Activated T-cell treated with anti-CD3 and anti-CD28 coated beads, Interleukin-2, amount 50 U/mL, for 24 hours (primary cell): ENCODE measurements at regions not wholly inside any gene's neighbourhood (a gene's known extent, or its start where the extent isn't known, plus 50 kb on each side); places are given as distances from the start of the nearest gene placed in this dataset.

ENCODE experiments used
- DNase-seq: peaks from one replicate; pipeline ENCODE4 v3.0.0-alpha.2; 2020
- H3K27ac Mint-ChIP-seq: 2 replicates; pipeline ENCODE4 v1.8.0; 2020; ENCODE audit warnings: mild to moderate bottlenecking, mixed read lengths
- H3K27me3 Mint-ChIP-seq: 2 replicates; pipeline ENCODE4 v1.8.0; 2020; ENCODE audit warnings: mixed read lengths
- H3K36me3 Mint-ChIP-seq: 2 replicates; pipeline ENCODE4 v1.8.0; 2020; ENCODE audit warnings: low read depth, mixed read lengths
- H3K4me1 Mint-ChIP-seq: 2 replicates; pipeline ENCODE4 v1.8.0; 2020; ENCODE audit warnings: low read depth, mixed read lengths
- H3K4me3 Mint-ChIP-seq: 2 replicates; pipeline ENCODE4 v1.8.0; 2020; ENCODE audit warnings: mild to moderate bottlenecking, moderate library complexity, mixed read lengths
- H3K9me3 Mint-ChIP-seq: 2 replicates; pipeline ENCODE4 v1.8.0; 2020; ENCODE audit warnings: mixed read lengths

DNA sequence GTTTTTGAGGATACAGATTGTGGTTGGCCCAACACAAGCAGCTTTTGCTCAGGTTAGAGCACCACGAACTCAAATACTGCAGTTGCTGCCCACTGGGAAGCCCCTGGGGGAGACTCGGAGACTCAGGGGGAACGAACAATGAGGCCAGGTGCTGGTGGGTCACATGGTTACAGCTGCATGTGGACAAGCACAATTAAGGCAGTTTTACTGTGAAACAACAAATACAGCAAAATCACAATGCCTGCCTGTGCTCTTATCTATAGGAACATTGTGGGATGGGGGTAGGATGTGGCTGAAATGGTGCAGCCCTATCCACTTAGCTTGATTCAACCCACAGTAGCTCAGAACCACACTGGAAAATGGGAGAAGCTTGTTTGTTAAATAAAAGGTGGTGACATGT is 119.7 kb upstream of the SPATA13 start:
- Mint-ChIP-seq H3K27me3 (no peaks in the 10 kb centered on the region), H3K27ac (no peak overlapping the region), H3K4me1 (peaks cover 14% of the 10 kb centered on the region), H3K9me3 (no peaks in the 10 kb centered on the region), H3K4me3 (no peak overlapping the region), H3K36me3 (no peaks in the 10 kb centered on the region)
- no peak for DNase-seq

DNA sequence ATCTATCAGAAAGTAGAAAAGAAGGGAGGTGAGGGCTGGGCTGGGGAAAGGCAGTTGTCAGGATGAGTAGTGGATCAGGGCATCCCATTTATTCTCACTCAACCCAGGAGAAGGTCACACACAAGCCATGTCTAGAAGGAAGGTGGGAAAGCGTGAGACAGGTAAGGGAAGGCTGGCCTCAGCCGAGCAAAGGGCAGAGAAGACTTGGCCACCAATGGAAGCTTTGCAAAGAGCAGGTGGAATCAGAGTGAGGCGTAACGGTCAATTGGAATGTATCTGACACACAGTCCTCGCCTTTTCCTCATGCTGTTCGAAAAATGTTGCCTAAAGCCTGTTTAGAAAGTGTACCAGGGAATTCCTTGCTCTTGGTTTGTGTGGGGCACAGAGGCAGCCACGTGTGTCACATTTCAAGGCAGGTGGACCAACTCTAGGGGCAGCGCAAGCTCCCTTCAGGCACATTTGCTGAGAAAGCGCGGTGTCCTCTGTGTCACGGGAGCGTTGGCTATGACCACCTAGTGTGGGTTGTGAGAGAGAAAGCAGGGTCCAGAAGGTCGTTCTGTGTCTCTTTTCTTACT is 118.8 kb upstream of the SPATA13 start:
- Mint-ChIP-seq H3K4me1 (peaks cover 14% of the 10 kb centered on the region), H3K36me3 (no peaks in the 10 kb centered on the region), H3K27ac (no peak overlapping the region), H3K9me3 (peaks cover 4% of the 10 kb centered on the region), H3K4me3 (no peak overlapping the region), H3K27me3 (no peaks in the 10 kb centered on the region)
- DNase-seq, result no peak

DNA sequence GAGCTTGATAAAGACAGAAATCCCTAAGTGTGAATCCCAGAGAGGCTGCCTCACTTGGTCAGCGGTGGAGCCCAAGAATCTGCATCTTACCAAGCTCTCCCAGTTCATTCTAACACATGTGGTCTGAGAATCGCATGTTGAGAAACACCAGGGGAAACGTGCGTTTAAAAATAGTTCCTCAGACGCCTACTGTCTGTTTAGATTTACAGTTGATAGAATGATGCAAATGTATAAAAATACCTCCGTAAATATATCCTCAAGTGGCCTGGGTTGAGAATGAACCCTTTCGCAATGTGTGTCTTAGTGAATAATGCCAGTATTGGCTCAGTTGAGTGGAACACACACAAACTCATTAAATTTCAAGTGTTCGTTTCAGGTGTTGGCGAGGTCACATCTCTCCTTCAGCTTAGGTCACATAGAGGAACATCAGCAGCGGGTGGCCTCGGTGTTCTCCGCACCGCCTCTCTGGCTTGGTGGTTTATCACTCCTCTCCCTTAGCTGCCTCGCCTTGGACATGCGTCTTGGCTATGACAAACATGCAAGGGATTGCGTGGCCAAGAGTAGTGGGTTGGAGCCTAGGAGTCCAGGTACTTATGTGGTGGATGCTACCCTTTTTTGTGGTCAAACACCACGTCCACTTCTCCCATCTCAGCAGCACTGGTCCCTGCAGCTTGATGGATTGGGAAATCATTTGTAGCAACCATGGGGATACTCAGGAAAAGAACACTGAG is 117.6 kb upstream of the SPATA13 start:
- Mint-ChIP-seq H3K9me3 (peaks cover 10% of the 10 kb centered on the region), H3K4me3 (no peak overlapping the region), H3K27me3 (no peaks in the 10 kb centered on the region), H3K27ac (no peak overlapping the region), H3K36me3 (no peaks in the 10 kb centered on the region), H3K4me1 (peaks cover 14% of the 10 kb centered on the region)
- no peak for DNase-seq

DNA sequence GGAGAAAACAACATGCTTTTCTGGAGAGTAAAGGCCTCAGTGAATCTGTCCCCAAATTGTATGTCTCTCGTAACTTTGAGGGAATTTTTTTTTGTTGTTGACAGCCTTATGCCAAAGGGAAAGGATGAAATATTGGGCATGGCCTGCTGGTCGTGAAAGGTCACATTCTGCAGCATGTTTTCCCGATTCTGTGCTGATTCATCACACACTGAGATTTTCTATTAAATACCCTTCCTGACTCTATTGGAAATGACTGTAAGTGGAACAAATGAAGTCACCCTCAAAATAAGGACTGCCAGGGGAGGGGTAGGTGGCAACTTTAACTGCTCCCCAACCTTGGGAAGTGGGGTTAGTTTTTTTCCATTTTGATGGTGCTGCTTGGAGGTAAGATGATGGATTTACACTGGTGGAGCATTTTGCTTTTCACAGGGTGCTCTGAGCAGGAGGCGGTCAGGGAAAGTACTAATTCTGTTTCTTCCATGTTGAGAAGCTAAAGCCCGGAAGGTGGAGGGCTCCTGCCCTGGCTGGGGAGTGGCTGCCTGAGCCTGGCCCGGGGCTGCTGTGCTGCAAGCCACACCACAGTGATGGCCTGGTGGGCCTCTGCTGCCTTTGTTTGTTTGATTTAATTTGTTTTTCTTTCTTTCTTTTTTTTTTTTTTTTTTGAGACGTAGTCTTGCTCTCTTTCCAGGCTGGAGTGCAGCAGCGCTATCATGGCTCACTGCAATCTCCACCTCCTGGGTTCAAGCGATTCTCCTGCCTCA is 116.8 kb upstream of the SPATA13 start:
- peaks cover 10% of the 10 kb centered on the region for H3K9me3 Mint-ChIP-seq
- no peak overlapping the region for H3K27ac Mint-ChIP-seq
- H3K4me3 Mint-ChIP-seq, result no peak overlapping the region
- H3K27me3 Mint-ChIP-seq, result no peaks in the 10 kb centered on the region
- H3K36me3 Mint-ChIP-seq, result no peaks in the 10 kb centered on the region
- DNase-seq, result no peak
- peaks cover 8% of the 10 kb centered on the region for H3K4me1 Mint-ChIP-seq

DNA sequence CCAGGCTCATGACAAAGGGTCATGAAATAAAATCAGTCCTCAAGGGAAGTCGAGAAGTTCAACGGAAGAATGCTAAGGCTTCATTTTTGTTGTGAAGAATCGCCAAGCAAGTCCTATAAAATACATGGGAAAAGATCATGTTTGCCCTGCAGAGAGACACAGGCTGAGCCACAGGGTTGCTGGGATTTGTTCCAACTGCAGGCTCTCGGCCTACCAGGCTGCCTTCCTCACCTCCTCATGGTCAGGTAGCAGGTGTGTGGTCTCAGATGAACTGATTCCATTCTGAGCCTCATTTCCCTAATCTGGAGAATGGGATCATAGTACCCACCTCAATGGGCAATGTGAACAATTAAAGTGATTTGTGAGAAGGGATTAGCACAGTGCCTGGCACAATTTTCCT is 114.9 kb upstream of the SPATA13 start:
- no peak for DNase-seq
- Mint-ChIP-seq H3K4me1 (peaks cover 8% of the 10 kb centered on the region), H3K27me3 (peaks cover 6% of the 10 kb centered on the region), H3K36me3 (no peaks in the 10 kb centered on the region), H3K4me3 (no peak overlapping the region), H3K9me3 (peaks cover 10% of the 10 kb centered on the region), H3K27ac (no peak overlapping the region)

DNA sequence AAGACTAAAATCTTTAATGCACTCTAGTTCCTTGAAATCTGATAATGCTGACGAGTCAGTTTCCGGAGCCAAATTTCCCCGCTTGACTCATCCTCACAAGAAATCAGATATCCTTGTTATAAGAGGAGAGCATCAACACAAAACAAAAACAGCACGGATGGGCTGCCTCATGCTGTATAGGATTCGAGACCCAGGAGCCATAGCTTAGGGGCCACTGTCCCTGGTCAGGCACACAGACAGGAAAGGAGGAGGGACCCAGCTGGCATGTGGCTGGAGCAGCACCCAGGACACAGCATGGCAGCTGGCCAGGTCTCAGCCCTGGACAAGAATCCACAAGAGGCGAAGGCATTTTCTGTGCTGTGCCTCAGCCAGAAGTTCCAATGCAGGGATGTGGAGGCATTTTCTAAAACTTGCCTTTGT is 110.2 kb upstream of the SPATA13 start:
- Mint-ChIP-seq H3K4me3 (no peak overlapping the region), H3K36me3 (no peaks in the 10 kb centered on the region), H3K9me3 (peaks cover 10% of the 10 kb centered on the region), H3K4me1 (peaks cover 9% of the 10 kb centered on the region), H3K27me3 (peaks cover 25% of the 10 kb centered on the region), H3K27ac (no peak overlapping the region)
- DNase-seq, result no peak

DNA sequence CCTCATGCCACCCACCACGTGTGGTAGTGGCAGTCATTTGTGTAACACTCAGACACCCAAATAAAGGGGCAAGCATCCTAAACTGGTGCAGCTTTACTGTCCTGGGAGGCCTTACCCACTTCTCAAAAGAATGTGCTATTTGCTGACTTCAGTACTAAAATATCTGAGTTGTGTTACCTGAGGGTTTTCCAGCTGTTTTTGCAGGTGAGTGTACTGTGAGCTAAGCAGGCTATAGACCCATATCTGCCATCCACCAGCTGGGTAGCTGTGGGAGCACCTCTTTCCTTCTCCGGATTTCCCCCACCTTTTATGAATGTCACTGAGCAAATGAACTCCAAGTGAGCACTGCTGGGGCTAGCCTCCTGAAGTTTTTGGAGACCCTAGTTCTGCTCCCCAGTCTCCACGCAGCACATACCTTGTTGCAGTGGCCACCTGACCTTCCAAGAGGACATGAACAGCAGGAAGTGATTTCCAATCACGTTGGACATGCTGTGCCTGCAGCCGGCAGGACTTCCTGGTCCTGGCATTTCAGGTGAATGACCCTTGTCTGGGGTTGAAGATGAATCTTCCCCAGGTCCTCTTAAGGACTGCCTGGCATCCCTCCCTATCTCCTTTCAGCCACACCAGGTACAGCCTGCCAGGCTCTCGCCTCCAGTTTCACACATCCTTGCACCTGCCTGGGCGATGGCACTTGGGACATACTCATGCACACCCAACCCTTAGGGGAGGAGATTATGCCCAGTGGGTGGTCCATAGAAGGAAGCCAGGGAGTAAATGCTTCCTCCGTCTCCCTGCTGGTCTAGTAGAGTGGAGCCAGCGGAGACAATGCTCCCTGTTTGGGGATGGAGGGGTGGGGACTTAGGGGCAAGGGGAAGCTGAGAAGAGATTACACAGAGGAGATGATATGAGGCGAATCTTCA is 109.5 kb upstream of the SPATA13 start:
- peaks cover 10% of the 10 kb centered on the region for H3K9me3 Mint-ChIP-seq
- DNase-seq, result no peak

DNA sequence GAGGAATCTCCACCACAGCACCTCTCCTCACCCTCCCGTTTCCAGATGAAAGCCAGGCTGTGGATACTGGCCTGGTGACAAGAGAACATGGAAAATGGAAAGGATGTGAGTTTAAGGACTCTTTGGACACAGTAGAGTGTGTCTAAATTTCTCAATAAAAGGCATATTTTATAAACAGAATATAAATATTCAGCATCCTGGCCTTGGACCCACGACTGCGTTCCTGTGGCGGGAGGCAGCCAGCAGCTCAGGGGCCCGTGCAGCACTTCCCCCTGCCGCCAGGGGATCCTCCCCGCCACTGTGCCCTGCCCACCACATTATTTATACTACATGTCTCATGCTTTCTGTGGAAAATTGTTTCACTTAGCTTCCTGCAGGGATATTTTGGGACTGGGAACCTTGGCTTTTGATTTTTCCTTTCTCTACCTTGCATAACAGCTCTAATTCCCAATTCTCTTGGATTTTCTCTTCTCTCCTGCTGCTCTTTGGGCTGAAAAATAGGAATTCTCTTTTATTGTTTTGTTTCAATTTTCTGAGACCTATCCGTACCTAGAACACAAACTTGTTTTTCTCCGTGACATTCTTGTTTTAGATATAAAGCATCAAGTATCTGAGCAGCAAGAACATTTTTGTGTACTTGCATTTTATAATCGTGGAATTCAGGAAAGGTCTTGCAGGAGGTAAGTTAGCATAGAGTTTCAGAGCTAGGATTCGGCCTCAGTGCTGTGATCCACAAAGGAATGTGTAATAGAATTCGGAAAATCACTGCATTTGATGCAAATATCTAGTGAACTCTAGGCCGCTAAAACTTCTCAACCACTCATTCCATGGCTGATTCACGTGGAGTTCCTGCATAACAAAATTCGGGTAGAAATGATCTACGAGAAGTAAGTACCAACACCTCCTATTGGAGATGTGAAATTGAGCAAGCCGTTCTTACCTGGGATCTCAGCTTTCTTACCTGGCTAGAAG is 107.7 kb upstream of the SPATA13 start:
- peaks cover 9% of the 10 kb centered on the region for H3K4me1 Mint-ChIP-seq
- H3K4me3 Mint-ChIP-seq, result no peak overlapping the region
- H3K27me3 Mint-ChIP-seq, result peaks cover 25% of the 10 kb centered on the region
- H3K36me3 Mint-ChIP-seq, result no peaks in the 10 kb centered on the region
- DNase-seq, result no peak
- no peaks in the 10 kb centered on the region for H3K9me3 Mint-ChIP-seq
- H3K27ac Mint-ChIP-seq, result no peak overlapping the region

More for the DNA sequence above, 109.5 kb upstream of the SPATA13 start:
- peaks cover 25% of the 10 kb centered on the region for H3K27me3 Mint-ChIP-seq
- H3K4me1 Mint-ChIP-seq, result peaks cover 9% of the 10 kb centered on the region
- H3K36me3 Mint-ChIP-seq, result no peaks in the 10 kb centered on the region
- H3K4me3 Mint-ChIP-seq, result no peak overlapping the region
- H3K27ac Mint-ChIP-seq, result no peak overlapping the region

DNA sequence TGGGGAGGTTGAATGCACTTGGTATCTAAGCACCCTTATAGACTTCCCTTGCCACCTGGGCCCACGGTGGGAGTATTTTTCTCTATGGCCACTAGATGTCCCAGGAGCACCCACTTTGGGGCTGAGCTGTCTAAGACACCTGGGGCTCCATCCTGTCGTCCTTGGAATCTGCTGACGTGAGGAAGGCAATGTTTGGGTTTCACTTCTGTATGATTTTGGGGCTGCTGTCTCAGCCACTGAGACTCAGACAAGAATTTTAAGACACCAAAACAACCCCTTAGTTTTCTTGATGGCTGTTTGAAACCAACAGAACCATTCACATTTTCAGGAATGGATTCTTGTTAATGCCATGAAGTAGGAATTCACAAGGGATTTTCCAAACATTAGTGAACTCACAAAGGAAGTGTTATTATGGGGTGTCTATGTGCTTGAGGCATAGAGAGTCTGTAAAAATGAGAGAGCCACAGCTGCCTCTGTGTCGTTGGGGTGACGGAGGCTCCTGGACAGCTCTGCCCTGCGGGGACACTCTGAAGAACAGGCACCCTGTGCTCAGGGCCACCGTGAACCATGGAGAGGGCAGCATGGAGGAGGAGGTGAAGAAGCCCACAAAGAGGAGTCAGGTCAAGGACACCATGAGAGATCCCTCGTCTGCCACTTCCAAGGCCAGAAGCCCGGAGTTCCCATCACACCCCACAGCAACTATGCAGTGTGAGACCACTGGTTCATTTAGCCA is 106.8 kb upstream of the SPATA13 start:
- Mint-ChIP-seq H3K27ac (no peak overlapping the region), H3K4me3 (no peak overlapping the region), H3K36me3 (no peaks in the 10 kb centered on the region), H3K4me1 (peaks cover 9% of the 10 kb centered on the region), H3K27me3 (peaks cover 25% of the 10 kb centered on the region), H3K9me3 (no peaks in the 10 kb centered on the region)
- peak; percentile 64 for DNase-seq

DNA sequence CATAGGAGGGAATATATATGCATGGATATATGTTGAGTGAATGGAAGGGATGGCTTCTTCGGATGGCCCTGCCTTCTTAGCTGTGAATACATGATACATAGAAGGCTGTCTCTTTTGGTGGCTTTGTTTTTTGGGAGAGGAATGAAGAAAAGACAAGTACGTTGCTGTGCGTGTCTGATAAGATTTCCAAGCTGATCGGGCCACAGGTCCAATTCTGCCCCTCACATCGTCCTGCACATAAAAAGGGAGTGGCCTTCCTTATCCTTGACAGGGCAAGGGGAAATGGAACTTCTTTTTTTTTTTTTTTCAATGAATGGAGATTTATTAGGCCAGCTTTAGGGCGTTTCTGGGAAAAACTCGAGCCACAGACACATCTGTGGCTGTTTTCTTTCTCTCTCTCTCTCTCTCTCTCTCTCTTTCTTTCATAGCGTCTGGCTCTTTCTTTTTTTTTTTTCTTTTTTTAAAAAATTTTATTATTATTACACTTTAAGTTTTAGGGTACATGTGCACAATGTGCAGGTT is 103.8 kb upstream of the SPATA13 start:
- peaks cover 12% of the 10 kb centered on the region for H3K27me3 Mint-ChIP-seq
- no peak overlapping the region for H3K27ac Mint-ChIP-seq
- no peaks in the 10 kb centered on the region for H3K9me3 Mint-ChIP-seq
- peaks cover 9% of the 10 kb centered on the region for H3K4me1 Mint-ChIP-seq
- H3K4me3 Mint-ChIP-seq, result no peak overlapping the region
- no peaks in the 10 kb centered on the region for H3K36me3 Mint-ChIP-seq
- DNase-seq, result no peak

DNA sequence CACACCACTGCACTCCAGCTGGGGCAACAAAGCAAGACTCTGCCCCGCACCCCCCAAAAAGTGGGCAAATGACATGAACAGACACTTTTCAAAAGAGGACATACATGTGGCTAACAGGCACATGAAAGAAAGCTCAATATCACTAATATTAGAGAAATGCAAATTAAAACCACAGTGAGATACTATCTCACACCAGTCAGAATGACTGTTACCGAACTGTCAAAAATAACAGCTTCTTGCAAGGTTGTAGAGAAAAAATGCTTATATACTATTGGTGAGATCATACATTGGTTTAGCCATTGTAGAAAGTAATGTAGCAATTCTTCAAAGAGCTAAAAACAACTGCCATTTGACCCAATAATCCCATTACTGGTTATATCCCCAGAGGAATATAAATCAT is 99.5 kb upstream of the SPATA13 start:
- H3K4me3 Mint-ChIP-seq, result no peak overlapping the region
- no peak overlapping the region for H3K27ac Mint-ChIP-seq
- no peaks in the 10 kb centered on the region for H3K27me3 Mint-ChIP-seq
- peaks cover 15% of the 10 kb centered on the region for H3K4me1 Mint-ChIP-seq
- no peaks in the 10 kb centered on the region for H3K36me3 Mint-ChIP-seq
- DNase-seq, result no peak
- no peaks in the 10 kb centered on the region for H3K9me3 Mint-ChIP-seq

DNA sequence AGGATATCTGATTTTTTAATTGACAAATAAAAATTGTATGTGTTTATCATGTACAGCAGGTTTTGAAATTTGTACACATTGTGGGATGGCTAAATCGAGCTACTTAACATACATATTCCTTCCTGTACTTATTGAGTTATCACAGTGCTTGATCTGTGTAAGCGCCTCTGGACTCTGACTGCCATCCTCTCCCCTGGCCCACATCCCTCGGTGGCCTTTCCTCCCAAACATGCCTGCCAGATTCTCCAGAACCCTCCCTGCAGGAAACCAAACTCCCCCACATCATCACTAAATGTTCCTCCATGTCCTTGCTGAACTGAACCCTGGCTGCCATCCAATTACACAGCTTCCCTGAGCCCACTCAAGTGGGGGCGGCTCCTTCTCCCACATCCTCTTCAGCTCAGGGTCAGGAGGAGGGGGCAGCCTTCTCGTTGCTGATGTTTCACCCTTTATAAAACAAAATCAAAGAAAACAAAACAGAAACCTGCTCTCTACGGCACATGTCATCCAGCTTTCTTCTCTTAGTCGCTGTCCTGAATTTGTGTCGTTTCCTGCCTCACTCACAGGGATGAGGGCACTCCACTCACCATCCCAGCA is 97.1 kb upstream of the SPATA13 start:
- no peaks in the 10 kb centered on the region for H3K27me3 Mint-ChIP-seq
- peak overlapping the region; percentile 24 for H3K4me3 Mint-ChIP-seq
- H3K27ac Mint-ChIP-seq, result peak overlapping the region; percentile 51
- H3K9me3 Mint-ChIP-seq, result no peaks in the 10 kb centered on the region
- DNase-seq, result no peak
- no peaks in the 10 kb centered on the region for H3K36me3 Mint-ChIP-seq
- H3K4me1 Mint-ChIP-seq, result peaks cover 15% of the 10 kb centered on the region
